HEK293 (cell line): ENCODE measurements at regions not wholly inside any gene's neighbourhood (a gene's known extent, or its start where the extent isn't known, plus 50 kb on each side); places are given as distances from the start of the nearest gene placed in this dataset.

Experiments used
- CTCF ChIA-PET: fragments of 350-600 bp; formaldehyde crosslinking; extraction: SDS; loops from one replicate; lab custom pipeline; 2021; ENCODE audit warnings: antibody characterized with exemption; lab: Yijun Ruan, JAX
- POLR2A ChIA-PET: fragments of 300-600 bp; formaldehyde crosslinking; extraction: SDS; loops from one replicate; lab custom pipeline; 2020; ENCODE audit warnings: antibody characterized with exemption, inconsistent platforms; lab: Yijun Ruan, JAX
- H3K27ac ChIP-seq: fragments of 200-500 bp; sonication (Bioruptor generic); 2 replicates; pipeline ENCODE4 v1.5.1; 2014; ENCODE audit warnings: low read depth, low read length, control low read depth, inconsistent platforms; ENCODE audit errors: extremely low read depth
- H3K36me3 ChIP-seq, 2 experiments: fragments of 200-500 bp in 1 of 2; sonication (Bioruptor generic) in 1 of 2; 1 replicate in 1 of 2; 2 replicates in 1 of 2; pipeline ENCODE4 v1.5.1; 2014 to 2017; ENCODE audit warnings: inconsistent platforms in 2 of 2, low read length in 2 of 2; ENCODE audit not compliant: control insufficient read depth in 2 of 2, insufficient read depth in 1 of 2
- H3K4me1 ChIP-seq: fragments of 200-500 bp; sonication (Bioruptor generic); 2 replicates; pipeline ENCODE4 v1.5.1; 2014; ENCODE audit warnings: mild to moderate bottlenecking, low read length, inconsistent platforms; ENCODE audit not compliant: control insufficient read depth, insufficient read depth
- H3K4me3 ChIP-seq: 2 replicates; pipeline ENCODE4 v1.5.1; 2011; ENCODE audit warnings: low read depth, mild to moderate bottlenecking, control low read depth, low read length, moderate library complexity
- H3K9me3 ChIP-seq: fragments of 200-500 bp; sonication (Bioruptor generic); 2 replicates; pipeline ENCODE4 v1.5.1; 2014; ENCODE audit warnings: low read depth, low read length, inconsistent platforms; ENCODE audit not compliant: control insufficient read depth, insufficient read depth
- BCL11A ChIP-seq: fragments of 450-650 bp; formaldehyde crosslinking; IDR thresholded peaks from 2 replicates; pipeline ENCODE4 v1.5.1; 2016; ENCODE audit warnings: low read depth, missing biosample characterization, missing genetic modification characterization
- GFI1B ChIP-seq: fragments of 450-650 bp; formaldehyde crosslinking; IDR thresholded peaks from 2 replicates; pipeline ENCODE4 v1.5.1; 2016; ENCODE audit warnings: missing biosample characterization, missing genetic modification characterization
- GLI4 ChIP-seq: fragments of 450-650 bp; formaldehyde crosslinking; IDR thresholded peaks from 2 replicates; pipeline ENCODE4 v1.5.1; 2016; ENCODE audit warnings: missing biosample characterization, missing genetic modification characterization
- OVOL3 ChIP-seq: fragments of 450-650 bp; formaldehyde crosslinking; IDR thresholded peaks from 2 replicates; pipeline ENCODE4 v1.5.1; 2016; ENCODE audit warnings: missing biosample characterization, missing genetic modification characterization
- SETDB1 ChIP-seq: IDR thresholded peaks from one replicate; pipeline ENCODE4 v1.6.1; 2017; ENCODE audit warnings: mild to moderate bottlenecking, low read length, moderate library complexity, mixed read lengths; ENCODE audit not compliant: insufficient read length
- SP2 ChIP-seq: fragments of 450-650 bp; formaldehyde crosslinking; IDR thresholded peaks from 2 replicates; pipeline ENCODE4 v1.5.1; 2016; ENCODE audit warnings: missing biosample characterization, missing genetic modification characterization
- ZBTB1 ChIP-seq: fragments of 450-650 bp; formaldehyde crosslinking; IDR thresholded peaks from 2 replicates; pipeline ENCODE4 v1.5.1; 2016; ENCODE audit warnings: missing biosample characterization, missing genetic modification characterization
- ZBTB20 ChIP-seq: fragments of 450-650 bp; formaldehyde crosslinking; IDR thresholded peaks from 2 replicates; pipeline ENCODE4 v1.5.1; 2016; ENCODE audit warnings: missing biosample characterization, missing genetic modification characterization
- ZFP3 ChIP-seq: fragments of 450-650 bp; formaldehyde crosslinking; IDR thresholded peaks from 2 replicates; pipeline ENCODE4 v1.5.1; 2016; ENCODE audit warnings: low read depth, missing biosample characterization, missing genetic modification characterization
- ZNF354C ChIP-seq: fragments of 450-650 bp; formaldehyde crosslinking; IDR thresholded peaks from 2 replicates; pipeline ENCODE4 v1.5.1; 2016; ENCODE audit warnings: missing biosample characterization, missing genetic modification characterization, low read depth, borderline replicate concordance
- ZNF501 ChIP-seq: fragments of 450-650 bp; formaldehyde crosslinking; IDR thresholded peaks from 2 replicates; pipeline ENCODE4 v1.5.1; 2016; ENCODE audit warnings: missing biosample characterization, missing genetic modification characterization
- ZNF544 ChIP-seq: fragments of 450-650 bp; formaldehyde crosslinking; IDR thresholded peaks from 2 replicates; pipeline ENCODE4 v1.5.0; 2017; ENCODE audit warnings: missing biosample characterization, missing genetic modification characterization
- ZNF585B ChIP-seq: fragments of 450-650 bp; formaldehyde crosslinking; IDR thresholded peaks from 2 replicates; pipeline ENCODE4 v1.5.1; 2016; ENCODE audit warnings: missing biosample characterization, missing genetic modification characterization
- ZSCAN30 ChIP-seq: fragments of 450-650 bp; IDR thresholded peaks from 2 replicates; pipeline ENCODE4 v1.5.1; 2018; ENCODE audit warnings: missing biosample characterization, mild to moderate bottlenecking, missing genetic modification characterization, moderate library complexity
- TF ChIP-seq, protein P1 (sequence below): fragments of 450-650 bp; formaldehyde crosslinking; conservative IDR thresholded peaks from 2 replicates; pipeline ENCODE4 v1.5.1; 2016; ENCODE audit warnings: low read depth, missing biosample characterization, missing genetic modification characterization
- TF ChIP-seq, protein P2 (sequence below): fragments of 450-650 bp; formaldehyde crosslinking; IDR thresholded peaks from 2 replicates; pipeline ENCODE4 v1.5.1; 2016; ENCODE audit warnings: missing biosample characterization, missing genetic modification characterization

DNA sequence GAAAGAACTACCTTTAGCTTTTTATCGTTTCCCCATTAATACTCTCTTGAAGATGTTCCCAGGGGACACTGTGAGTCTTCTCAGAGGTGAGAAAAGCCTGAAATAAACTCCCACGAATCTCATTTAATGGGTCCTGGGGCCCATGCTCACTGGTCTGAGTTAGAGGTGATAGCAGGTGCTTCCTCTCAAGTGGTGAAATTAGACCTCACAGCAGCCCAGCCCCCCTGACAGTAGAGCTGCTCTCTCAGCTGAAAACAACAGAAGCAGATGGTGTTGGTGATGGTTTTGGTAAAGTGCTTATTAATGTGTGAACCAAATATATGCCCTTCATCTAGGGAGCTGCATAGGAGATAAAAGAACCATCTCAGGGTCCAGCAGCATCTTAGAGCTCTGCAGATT is 76.8 kb upstream of the VPREB1 start:
- H3K9me3 ChIP-seq = no peaks in the 10 kb centered on the region
- H3K4me3 ChIP-seq = no peak overlapping the region
- ChIA-PET CTCF (interaction anchor here (0.7 to 2.2 kb wide), 4 partner anchors 10 to 40 kb away, joined by 4 to 7 read pairs (median 4); no protein-coding TSS in a partner anchor), POLR2A (no interaction called here)
- H3K4me1 ChIP-seq = no peaks in the 10 kb centered on the region
- H3K27ac ChIP-seq = no peak overlapping the region
- no peaks in the 10 kb centered on the region for H3K36me3 ChIP-seq
- TF ChIP-seq ZSCAN30 (tag by site-specific recombination) (no peak), ZFP3 (tag by site-specific recombination) (no peak), GLI4 (tag by site-specific recombination) (no peak)

DNA sequence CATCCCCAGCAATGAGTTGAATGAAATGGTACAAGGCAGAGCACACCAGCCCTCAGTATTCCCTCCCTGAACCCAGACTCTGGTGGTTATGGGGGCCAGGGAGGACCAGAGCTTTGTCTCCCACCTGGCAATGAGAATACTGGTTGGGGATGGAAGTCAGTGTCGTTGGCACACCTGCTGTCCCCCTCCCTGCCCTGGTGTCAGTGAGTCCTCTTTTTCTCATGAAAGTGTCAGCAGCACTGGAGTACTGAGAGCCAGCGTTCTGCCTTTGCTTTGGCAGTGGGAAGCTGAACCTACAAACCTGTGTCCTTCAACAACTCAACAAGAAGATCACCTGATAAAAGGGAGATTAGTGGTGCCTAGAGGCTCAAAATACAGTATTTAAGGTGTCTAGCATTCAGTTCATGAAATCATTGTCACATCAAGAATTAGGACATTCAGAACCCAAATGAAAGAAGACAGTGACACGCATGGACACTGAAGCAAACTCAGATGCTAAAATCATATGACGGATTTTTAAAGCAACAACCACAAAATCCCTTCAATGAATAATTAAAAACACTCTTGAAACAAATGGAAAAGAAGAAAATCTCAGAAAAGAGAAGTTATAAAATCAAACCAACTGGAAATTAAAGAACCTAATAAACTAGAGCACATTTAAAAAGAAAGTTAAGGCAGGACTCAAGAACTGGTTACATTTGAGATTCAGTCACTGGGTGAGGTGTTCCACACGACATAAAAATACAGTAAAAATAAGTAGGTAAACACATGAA is 77.5 kb upstream of the VPREB1 start:
- Histone ChIP-seq H3K4me1 (no peaks in the 10 kb centered on the region), H3K4me3 (no peak overlapping the region), H3K36me3 (no peaks in the 10 kb centered on the region), H3K9me3 (no peaks in the 10 kb centered on the region), H3K27ac (no peak overlapping the region)
- ChIA-PET CTCF (interaction anchor here (1.1 to 2.2 kb wide), 4 partner anchors 9 to 41 kb away, joined by 4 to 7 read pairs (median 4); no protein-coding TSS in a partner anchor), POLR2A (no interaction called here)
- TF ChIP-seq ZBTB1 (tag by site-specific recombination) (no peak), SETDB1 (no peak), ZBTB20 (tag by site-specific recombination) (no peak), SP2 (tag by site-specific recombination) (no peak), OVOL3 (no peak), GFI1B (no peak), ZNF544 (tag by site-specific recombination) (no peak), ZNF501 (tag by site-specific recombination) (no peak), BCL11A (tag by site-specific recombination) (no peak), ZNF354C (tag by site-specific recombination) (no peak), ZNF585B (no peak)
- TF ChIP-seq, protein P1, sequence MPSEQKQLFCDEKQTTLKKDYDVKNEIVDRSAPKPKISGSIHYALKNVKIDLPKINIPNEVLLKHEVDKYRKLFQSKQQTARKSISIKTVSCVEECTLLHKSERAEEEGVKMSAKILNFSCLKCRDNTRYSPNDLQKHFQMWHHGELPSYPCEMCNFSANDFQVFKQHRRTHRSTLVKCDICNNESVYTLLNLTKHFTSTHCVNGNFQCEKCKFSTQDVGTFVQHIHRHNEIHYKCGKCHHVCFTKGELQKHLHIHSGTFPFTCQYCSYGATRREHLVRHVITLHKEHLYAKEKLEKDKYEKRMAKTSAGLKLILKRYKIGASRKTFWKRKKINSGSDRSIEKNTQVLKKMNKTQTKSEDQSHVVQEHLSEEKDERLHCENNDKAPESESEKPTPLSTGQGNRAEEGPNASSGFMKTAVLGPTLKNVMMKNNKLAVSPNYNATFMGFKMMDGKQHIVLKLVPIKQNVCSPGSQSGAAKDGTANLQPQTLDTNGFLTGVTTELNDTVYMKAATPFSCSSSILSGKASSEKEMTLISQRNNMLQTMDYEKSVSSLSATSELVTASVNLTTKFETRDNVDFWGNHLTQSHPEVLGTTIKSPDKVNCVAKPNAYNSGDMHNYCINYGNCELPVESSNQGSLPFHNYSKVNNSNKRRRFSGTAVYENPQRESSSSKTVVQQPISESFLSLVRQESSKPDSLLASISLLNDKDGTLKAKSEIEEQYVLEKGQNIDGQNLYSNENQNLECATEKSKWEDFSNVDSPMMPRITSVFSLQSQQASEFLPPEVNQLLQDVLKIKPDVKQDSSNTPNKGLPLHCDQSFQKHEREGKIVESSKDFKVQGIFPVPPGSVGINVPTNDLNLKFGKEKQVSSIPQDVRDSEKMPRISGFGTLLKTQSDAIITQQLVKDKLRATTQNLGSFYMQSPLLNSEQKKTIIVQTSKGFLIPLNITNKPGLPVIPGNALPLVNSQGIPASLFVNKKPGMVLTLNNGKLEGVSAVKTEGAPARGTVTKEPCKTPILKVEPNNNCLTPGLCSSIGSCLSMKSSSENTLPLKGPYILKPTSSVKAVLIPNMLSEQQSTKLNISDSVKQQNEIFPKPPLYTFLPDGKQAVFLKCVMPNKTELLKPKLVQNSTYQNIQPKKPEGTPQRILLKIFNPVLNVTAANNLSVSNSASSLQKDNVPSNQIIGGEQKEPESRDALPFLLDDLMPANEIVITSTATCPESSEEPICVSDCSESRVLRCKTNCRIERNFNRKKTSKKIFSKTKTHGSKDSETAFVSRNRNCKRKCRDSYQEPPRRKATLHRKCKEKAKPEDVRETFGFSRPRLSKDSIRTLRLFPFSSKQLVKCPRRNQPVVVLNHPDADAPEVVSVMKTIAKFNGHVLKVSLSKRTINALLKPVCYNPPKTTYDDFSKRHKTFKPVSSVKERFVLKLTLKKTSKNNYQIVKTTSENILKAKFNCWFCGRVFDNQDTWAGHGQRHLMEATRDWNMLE (tag by site-specific recombination) = no peak
- TF ChIP-seq, protein P2, sequence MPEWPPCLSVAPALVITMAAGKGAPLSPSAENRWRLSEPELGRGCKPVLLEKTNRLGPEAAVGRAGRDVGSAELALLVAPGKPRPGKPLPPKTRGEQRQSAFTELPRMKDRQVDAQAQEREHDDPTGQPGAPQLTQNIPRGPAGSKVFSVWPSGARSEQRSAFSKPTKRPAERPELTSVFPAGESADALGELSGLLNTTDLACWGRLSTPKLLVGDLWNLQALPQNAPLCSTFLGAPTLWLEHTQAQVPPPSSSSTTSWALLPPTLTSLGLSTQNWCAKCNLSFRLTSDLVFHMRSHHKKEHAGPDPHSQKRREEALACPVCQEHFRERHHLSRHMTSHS (tag by site-specific recombination) = no peak
